Lung microvascular endothelial cell (primary cell): ENCODE measurements at regions not wholly inside any gene's neighbourhood (a gene's known extent, or its start where the extent isn't known, plus 50 kb on each side); places are given as distances from the start of the nearest gene placed in this dataset.
"Not testable (repeated sequence)": the region's sequence is repeated elsewhere in the genome, so short reads cannot be mapped to it uniquely, and the experiment has no call there.

Experiments used
- DNase-seq, 2 donors: peaks; one replicate each; pipeline versions ENCODE4 v3.0.0 to v3.0.0-alpha.2; 2010; ENCODE audit warnings: low read depth in 2 of 2

DNA sequence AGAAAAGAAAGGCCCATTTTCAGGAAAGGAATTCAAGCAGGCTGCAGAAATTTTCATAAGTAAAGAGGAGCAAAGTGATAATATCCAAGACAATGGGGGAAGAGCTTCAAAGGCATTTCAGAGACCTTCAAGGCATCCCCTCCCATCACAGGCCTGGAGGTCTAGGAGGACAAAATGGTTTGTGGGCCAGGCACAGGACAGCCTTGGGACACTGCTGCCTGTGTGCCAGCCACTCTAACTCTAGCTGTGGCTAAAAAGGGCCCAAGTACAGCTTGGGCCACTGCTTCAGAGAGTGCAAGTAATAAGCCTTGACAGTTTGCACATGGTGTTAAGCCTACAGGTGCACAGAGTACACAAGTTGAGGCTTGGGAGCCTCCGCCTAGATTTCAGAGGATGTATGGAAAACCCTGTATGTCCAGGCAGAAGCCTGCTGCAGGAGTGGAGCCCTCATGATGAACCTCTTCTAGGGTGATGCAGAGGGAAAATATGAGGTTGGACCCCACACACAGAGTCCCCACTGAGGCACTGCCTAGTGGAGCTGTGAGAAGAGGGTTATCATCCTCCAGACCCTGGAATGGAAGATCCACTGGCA lies 51.8 kb upstream of the ZSWIM5 start:
- no peak for DNase-seq

DNA sequence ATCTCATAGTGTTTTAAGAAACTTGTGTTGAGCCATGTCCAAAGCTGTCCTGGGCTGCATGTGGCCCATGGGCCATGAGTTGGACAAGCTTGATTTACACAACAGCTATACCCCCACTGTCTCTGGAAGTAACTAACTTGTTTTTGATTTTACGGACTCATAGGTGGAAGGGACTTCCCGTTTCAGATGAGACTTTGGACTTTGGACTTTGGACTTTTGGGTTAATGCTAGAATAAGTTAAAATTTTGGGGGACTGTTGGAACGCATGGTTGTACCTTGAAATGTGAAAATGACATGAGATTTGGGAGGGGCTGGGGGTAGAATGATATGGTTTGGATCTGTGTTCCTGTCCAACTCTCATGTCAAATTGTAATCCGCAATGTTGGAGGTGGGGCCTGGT lies 52.6 kb upstream of the ZSWIM5 start:
- no peak for DNase-seq

DNA sequence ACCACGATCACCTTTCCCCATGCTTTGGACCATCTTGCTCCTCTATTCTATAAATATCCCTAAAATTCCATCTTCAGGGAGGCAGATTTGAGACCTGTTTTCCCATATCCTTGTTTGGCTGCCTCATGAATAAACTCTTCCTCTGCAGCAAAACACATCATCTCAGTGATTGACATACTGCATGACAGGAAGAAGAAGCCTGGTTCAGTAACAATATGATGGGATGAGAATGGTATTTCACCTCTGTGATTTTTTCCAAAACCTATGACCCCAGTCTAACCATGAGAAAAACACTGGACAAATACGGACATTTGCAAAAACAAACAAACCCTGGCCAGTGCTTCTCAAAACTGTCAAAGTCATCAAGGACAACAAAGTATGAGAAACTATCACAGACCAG lies 53.8 kb upstream of the ZSWIM5 start:
- peak; percentile 81 to 97 for DNase-seq

DNA sequence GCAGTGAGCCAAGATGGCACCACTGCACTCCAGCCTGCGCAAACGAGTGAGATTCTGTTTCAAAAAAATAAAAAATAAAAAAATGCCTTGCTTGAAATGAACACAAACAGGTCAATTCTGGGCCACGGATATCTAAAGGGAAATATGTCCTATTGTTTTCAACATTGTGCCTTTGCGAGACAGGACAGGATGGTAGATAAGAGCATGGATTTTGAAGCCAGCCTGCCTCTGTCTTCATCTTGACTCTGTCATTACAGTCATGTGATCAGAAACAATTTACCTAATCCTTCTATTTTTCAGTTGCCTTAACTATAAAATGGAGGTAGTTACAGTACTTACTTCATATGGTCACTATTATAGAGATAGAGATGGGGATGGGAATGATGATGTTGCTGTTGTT lies 56.7 kb upstream of the ZSWIM5 start:
- DNase-seq = peak; percentile 13 to 78

DNA sequence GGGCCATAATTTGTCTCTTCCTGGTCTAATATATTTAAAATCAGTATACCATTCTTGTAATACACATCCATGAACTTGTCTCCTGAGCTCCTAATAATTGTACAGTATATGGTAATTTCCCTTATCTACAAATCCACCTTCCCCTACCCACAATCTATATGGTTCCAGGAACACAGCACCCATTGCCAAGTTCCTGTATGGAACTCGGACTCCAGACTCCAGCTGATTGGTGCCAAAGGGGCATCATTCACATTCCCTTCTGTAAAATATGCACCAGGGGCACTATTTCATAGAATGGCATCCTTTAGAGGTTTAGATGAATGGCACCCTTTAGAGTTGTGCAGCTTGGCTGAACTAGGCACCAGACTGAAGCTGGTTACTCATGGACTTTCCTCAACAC lies 58.8 kb upstream of the ZSWIM5 start:
- DNase-seq = peak in 1 of 2 donors; percentile 31

DNA sequence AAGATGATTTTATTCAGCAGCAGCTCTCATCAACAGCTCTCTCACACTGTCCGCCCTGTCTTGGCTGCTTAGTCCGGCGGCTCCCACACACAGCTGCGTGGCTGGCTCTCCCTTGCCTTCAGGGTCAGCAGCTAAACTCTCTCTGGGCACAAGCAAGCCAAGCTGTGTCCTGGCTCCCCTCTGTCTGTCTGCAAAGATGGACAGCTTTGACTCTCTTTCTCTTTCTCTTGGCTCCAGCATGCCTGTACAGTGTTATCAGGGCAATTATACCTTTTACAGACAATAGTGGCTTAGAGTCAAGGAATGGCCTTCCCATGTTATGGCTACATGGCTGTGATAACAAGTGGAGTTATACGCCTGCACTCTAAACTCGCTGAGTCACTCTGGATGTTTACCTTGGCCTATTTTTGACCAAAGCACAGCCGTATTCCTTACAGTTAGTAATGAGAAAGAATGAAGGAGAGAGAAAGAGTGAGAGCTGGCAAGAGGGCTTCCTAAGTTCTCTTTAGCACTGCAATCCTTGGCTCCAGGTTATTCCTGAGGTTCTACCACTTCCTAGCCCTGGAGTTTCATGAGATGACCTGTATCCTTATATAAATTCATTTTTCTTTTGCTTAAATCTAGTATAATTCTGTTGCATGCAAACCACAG lies 59.9 kb upstream of the ZSWIM5 start:
- DNase-seq = peak; percentile 88 to 95

DNA sequence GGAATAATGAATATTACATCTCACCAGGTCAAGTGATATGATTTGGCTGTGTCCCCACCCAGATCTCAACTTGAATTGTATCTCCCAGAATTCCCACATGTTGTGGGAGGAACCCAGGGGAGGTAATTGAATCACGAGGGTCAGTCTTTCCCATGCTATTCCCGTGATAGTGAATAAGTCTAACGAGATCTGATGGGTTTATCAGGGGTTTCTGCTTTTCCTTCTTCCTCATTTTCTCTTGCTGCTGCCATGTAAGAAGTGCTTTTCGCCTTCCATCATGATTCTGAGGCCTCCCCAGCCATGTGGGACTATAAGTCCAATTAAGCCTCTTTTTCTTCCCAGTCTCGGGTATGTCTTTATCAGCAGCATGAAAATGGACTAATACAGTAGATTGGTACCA lies 58.4 kb upstream of the HPDL start:
- not testable (repeated sequence) for DNase-seq

DNA sequence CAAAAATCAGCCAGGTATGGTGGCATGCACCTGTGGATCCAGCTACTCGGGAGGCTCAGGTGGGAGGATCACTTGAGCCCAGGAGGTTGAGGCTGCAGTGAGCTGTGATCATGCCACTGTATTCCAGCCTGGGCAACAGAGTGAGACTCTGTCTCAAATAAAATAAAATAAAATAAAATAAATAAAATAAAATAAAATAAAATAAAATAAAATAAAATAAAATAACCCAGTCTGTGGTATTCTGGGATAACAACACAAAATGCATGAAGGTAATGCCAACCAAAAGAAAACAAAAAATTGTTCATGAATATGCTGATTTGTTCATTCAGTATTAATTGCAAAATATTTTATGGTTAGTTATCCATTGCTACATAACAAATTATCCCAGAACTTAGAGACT lies 54.4 kb upstream of the HPDL start:
- not testable (repeated sequence) for DNase-seq

DNA sequence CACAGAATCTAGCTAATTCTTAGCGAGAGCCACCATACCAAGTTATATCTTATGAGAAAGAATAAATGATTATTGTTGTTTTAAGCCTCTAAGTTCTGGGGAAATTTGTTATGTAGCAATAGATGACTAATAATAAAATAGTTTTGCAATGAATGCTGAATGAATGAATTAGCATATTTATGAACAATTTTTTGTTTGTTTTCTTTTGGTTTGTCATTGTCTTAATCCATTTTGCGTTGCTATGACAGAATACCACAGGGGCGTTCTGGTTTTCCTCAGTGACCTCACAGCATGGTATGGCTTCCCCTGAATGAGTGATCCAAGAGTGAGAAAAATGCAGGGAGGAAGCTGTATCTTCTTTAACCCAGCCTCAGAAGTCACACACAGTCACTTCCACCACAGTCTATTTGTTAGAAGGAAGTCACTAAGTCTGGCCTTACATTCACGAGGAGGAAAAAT lies 53.8 kb upstream of the HPDL start:
- DNase-seq = peak in 1 of 2 donors; percentile 85

DNA sequence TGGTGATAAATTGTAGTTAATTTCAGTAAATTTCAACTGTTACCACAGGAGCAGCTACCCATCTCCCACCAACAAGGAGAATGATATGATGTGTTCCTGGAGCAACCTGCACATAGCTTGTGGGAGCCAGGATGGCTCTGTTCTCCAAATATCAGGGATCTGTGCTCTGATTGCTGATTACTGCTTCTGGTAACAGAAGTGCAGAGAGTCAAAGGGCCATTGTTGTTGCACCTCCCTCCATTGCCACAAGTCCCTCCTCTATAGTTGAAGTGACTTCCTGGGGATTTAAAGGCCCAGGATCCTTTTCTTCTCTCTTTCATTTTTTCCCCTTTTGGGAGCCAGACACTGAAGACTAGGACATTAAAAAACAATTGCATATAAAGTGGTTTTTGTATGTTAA lies 51.6 kb upstream of the HPDL start:
- DNase-seq = no peak
